ENCODE measurements at regions not wholly inside any gene's neighbourhood (a gene's known extent, or its start where the extent isn't known, plus 50 kb on each side); places are given as distances from the start of the nearest gene placed in this dataset.

DNA sequence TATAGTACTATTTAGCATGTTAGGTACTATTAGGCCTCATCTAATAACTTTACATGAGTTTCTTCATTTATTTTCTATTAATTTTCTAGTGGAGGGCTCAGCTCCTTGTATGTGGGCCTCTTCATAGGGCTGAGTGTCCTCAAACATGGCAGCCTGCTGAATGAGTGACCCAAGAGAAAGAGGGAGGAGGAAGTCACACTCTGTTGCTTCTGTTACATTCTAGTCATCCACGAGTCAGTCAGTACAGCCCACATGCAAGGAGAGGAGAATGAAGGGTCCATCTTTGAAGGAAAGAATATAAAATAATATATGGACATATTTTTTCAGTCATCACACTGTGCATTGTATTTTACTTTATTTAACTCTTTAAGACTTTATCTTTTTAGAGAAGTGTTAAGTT is 66.6 kb upstream of the NR3C1 start:
- TF ChIP-seq CTCF (IDR thresholded peaks at IDR 0.05) (no peak), POLR2A (IDR thresholded peaks at IDR 0.05) (no peak)

Measured in body of pancreas (tissue), 4 donors.